T-helper 2 cell treated with Interferon-gamma antibody and Interleukin-4, amounts not matched to agents 100 ng/mL and 5 ng/mL, for 36 hours (primary cell): ENCODE measurements at regions not wholly inside any gene's neighbourhood (a gene's known extent, or its start where the extent isn't known, plus 50 kb on each side); places are given as distances from the start of the nearest gene placed in this dataset.
"Not testable (repeated sequence)": the region's sequence is repeated elsewhere in the genome, so short reads cannot be mapped to it uniquely, and the experiment has no call there.

Experiments
- intact Hi-C: fragments of 100-400 bp; cut with micrococcal nuclease; formaldehyde crosslinking; loops from one replicate; pipeline ENCODE4 v1.15.1; 2023

DNA sequence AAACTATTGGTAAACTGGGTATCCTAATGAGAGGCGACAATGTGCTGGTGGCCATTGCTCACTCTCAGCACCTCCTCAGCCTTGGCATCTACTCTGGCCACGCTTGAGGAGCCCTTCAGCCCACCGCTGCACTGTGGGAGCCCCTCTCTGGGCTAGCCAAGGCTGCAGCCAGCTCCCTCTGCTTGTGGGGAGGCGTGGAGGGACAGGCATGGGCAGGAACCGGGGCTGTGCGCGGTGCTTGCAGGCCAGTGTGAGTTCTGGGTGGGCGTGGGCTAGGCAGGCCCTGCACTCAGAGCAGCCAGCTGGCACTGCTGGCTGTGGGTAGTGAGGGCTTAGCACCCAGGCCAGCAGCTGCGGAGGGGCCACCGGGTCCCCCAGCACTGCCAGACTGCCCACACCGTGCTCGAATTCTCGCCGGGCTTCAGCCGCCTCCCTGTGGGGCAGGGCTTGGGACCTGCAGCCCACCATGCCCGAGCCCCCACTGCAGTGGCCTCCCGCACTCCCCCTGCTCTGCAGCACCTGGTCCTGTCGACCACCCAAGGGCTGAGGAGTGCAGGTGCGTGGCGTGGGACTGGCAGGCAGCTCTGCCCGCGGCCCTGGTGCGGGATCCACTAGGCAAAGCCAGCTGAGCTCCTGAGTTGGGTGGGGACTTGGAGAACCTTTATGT, 575.9 kb upstream of the ANO3 start:
- intact Hi-C loops = no loop called here

DNA sequence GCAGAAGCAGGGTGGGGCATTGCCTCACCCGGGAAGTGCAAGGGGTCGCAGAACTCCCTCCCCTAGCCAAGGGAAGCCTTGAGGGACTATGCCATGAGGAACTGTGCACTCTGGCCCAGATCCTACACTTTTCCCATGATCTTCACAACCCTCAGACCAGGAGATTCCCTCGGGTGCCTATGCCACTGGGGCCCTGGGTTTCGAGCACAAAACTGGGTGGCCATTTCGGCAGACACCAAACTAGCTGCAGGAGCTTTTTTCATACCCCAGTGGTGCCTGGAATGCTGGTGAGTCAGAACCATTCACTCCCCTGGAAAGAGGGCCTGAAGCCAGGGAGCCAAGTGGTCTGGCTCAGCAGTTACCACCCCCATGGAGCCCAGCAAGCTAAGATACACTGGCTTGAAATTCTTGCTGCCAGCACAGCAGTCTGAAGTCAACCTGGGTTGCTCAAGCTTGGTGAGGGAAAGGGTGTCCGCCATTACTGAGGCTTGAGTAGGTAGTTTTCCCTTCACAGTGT, 573.7 kb upstream of the ANO3 start:
- intact Hi-C loops = no loop called here

DNA sequence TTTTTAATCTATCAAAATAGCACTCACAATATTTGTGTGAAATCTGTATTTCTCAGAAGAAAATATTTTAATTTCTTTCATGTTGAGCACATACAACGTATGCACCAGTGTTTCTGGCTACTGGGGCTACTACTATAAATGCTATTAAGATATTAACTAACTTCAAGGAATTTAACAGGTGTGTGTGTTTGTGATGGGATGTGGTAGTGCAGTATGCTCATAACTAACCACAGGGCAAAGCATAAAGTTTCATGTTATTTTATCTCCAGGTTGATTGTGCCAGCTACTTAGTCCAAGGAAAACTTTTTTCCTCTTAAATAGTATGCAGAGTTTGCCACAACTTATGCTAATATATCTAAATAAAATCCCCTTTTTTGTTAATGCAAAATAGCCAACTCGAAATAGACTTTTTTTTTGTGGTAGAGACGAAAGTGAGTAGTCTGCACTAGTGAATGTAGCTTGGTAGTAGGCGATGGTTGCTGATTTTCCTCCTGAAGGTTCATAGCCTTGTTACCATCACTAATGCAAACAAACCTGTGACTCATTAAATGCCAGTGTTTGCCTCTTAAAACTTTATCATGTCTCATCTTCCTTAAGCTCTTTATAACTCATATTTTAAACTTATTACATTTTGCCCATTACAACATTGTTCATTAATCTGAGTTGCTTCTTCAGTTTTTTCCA, 565.5 kb upstream of the ANO3 start:
- intact Hi-C loops = no loop called here

DNA sequence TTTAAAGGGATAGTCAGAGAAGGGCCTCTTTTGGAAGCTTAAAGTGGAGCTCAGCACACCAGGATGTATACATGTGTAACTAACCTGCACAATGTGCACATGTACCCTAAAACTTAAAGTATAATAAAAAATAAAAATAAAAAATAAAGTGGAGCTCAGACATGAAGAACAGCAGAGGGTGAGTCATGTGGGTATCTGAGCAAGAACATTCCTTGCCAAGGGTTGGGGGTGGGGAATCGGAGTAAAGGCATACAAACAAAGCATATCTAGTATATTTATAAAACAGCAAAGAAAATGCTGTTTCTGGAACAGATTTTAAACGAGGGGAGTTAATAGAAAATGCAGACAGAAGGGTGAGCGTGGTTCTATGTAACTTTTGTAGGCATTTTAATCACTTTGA, 562.6 kb upstream of the ANO3 start:
- intact Hi-C loops = no loop called here

DNA sequence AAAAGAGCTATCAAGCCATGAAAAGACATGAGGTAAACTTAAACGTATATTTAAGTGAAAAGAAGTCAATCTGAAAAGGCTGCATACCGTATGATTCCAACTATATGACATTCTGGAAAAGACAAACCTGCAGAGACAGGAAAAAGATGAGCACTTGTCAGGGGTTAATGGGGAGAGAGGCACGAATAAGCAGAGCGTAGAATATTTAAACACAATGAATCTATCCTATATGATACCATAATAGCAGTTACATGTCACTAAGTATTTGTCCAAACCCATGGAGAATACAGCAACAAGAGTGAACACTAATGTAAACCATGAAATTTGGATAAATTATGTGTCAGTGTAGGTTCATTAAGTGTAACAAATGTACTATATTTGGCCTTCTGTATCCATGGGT, 560.3 kb upstream of the ANO3 start:
- intact Hi-C loops = no loop called here

DNA sequence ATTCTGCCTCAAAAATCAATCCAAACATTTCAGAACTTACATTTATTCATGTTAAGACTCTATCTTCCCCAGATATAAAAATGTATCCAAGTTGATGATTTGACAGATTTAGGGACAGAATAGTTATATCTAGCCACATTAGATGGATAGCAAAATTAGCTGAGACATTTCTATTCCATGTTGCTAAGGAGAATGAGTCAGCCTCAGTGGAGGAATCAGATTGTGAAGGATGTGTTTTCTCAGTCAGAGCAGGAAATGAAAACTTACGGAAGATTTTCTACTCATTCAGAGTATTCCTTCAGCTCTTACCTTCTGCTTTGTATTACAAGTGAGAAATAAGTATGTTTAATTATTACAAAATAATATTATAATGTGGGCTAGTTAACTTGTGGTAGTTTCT, 556.3 kb upstream of the ANO3 start:
- intact Hi-C loops = no loop called here

DNA sequence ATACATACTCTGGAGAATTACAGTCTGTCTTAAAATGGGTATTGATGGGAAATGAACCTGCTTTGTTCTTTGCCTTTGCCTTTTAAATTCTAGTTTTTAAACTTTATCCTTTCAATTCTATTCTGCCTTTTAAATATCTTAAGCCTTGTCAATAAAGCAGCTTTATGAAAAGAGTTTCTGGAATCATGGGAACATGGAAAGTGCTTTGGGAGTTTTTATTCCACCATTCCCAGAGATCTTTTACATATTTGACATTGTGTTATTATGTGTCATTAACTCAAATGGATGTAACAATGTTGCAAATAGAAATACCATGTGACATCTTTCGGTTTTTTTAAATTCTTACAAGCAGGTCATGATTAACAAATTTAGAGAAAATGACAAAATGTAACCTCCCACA, 555.7 kb upstream of the ANO3 start:
- intact Hi-C loops = no loop called here

DNA sequence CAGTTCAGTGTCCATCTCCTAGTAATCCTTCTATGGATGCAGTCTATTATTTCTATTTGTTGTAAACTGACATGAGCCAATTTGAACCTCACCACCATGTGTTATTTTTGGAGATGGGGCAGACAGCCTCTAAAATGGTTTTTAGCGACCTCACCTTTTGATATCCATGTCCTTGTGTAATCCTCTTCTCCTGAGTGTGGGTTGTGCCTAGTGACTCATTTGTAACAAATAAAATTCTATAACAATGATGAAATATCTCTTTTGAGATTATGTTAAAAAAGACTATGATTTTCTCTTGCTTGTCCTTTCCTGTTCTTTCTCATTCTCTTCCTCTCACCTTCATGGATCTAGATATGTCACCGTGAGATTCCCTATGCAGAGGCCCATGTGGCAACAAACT, 554.6 kb upstream of the ANO3 start:
- intact Hi-C loops = no loop called here

DNA sequence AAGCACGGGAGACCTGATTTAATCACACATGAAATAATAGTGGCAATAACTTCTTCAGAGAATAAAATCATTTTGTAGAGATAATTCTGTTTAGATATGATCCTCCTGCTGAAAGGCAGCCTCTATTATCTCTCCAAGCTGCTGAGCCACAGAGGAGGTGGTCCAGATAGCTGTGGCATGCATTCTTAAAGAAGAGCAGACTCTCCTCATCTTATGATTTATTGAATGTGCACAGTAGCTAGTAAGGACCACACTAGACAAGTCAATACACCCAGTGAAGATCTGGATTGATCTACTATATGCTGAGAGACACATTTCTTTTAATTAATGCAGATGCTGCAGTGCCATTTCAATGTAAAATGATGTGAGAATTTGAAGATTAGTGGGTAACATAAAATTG, 552.9 kb upstream of the ANO3 start:
- intact Hi-C loops = no loop called here

DNA sequence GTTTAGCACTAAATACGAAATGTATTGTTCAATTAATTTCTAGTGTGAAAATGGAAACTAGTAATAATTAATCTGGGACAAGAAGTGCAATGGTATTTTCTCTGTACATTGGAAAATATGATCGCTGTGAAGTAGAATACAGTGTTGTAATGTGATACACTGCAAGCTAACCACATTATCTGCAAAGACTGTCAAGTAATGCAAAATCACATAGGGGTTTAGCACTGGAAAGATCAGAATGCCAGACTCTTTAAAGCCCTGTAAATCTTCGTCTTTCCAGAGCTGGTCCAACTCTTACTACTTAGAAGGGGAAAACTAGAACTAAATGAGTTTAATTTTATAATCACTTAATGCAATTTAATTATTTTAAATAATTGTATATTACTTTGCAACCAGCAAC, 544.5 kb upstream of the ANO3 start:
- intact Hi-C loops = no loop called here

DNA sequence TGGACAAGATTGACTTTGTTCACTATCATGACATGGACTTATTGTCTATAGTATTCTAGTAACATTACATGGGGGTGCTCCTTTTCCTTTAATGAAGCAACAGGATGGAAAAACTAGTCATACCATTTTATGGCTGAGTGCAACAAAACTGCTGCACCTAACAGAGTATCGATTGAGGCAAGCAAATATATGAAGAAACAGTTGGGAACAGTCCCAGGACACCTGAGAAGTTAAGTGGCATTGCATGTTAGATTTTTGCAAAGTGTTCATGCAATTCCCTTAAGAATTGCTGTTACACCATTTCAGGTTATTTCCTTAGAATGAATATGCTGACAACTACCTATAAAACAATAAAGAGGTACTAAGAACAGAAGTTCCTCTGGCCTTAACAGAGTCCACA, 541.5 kb upstream of the ANO3 start:
- intact Hi-C loops = no loop called here

DNA sequence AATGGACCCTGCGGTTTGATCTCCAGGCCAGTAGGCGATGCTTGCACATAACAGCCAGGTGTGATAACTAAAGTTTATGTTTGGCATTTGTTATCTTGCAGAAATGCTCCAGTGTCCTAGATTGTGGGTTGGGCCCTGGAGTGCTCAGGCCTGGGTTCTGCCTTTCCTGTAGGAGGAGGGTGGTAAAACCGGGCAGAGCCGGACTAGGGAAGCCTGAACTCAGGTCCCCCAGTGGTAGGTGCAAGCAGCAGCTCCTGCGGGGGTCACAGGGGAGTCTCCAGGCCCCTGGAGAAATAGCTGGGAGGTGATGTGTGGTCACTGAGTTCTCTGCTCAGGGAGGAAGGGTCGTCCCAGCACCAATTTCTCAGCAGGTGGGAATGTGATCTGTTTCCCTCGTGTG, 538.3 kb upstream of the ANO3 start:
- intact Hi-C loops = no loop called here

DNA sequence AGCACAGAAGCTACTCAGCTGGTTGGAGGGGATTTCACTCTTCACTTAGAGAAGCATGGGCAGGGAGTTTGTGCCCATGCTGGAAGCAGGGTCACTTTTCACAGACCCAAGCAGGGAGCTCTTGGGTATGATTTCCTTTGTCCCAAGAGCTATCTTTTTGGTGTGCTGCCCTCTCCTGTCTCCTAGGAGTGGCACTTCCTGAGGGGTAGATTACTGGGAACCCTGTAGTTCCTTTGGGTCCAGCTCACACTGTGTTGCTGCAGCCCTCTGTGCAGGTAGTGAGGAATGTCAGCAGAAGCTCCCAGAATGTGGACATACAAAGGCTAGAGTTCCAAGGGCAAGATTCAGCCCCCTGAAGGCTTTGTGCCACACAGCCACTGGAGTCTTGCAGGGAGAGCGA, 537.1 kb upstream of the ANO3 start:
- intact Hi-C loops = no loop called here

DNA sequence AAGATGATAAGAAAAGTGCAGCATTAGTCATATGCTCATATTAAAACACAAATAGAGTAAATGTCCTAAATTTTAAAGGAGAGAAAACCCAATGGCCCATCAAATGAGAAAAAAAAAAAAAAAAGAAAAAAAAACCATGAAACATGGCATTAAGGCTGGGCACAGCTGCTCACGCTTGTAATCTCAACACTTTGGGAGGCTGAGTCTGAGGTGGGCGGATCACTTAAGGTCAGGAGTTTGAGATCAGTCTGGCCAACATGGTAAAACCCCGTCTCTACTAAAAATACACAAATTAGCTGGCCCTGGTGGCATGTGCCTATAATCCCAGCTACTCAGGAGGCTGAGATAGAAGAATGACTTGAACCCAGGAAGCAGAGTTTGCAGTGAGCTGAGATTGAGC, 515.5 kb upstream of the ANO3 start:
- intact Hi-C loops = no loop called here

DNA sequence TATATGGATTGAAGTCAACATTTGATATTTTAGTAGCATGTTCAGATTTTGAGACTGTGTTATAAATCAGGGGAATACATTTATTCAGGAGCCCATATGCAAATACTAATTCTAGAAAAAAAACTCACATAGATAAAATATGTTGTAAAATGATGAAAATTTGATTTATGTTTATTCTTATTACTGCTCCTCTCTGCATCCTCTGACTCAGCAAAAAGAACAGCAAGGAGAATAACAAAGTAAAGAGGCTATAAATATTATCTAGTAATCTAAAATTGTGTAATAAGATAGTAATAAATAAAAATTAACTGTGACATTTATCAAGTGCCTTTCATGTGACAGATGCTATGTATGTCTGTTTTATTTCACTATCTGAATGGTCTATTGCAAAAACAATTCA, 507.2 kb upstream of the ANO3 start:
- intact Hi-C loops = no loop called here

DNA sequence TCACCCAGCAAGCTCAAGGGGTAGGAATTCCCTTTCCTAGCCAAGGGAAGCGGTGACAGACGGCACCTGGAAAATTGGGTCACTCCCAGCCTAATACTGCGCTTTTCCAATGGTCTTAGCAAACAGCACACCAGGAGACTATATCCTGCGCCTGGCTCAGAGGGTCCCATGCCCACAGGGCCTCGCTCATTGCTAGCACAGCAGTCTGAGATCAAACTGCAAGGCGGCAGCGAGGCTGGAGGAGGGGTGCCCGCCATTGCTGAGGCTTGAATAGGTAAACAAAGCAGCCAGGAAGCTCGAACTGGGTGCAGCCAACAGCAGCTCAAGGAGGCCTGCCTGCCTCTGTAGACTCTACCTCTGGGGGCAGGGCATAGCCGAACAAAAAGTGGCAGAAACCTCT, 500.4 kb upstream of the ANO3 start:
- intact Hi-C loops = not testable (repeated sequence)

DNA sequence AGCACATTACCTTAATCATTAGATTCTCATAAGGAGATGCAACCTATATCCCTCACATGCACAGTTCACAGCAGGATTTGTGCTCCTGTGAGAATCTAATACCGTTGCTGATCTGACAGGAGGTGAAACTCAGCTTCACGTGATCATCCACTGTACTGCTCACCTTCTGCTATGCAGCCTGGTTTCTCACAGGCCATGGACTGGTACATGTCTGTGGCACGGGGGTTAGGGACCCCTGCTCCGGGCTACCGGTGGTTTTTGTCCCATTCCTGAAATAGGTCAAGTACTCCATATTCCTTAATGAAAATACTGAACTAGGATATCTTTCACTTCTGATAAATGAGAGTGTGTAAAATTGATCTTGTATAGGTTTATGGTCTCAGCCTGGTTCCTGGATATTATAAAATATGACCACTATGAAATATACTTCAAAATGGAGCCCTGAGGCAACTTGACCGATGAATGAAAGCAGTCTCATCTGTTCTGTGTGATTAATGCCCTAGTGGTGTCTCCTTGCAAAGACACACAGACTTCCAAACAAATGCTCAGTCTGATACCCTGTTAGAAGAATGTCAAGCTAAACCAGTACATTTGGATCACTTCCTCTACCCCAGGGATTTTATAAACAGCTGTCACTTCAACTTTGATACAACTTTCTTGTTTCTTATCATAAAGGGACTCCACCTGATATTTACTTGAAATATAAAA, 492.9 kb upstream of the ANO3 start:
- intact Hi-C loops = no loop called here

DNA sequence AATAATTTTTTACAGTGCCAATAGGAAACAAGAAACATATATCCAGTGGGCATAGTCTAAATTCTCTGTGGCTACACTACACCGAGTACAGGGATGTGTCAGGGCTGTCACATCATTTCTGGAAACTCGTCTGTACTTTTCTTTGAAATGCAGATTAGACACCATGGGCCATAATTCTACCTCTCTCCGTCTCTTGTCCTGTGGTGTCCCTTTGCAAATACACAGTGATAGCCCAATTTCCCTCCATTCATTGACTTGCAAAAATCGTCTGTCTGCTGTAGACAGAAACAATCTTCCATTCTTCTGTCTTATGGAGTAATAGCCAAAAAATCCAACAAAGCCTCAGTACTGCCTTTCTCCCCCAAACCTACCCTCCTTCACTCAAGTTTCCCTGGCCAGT, 487.1 kb upstream of the ANO3 start:
- intact Hi-C loops = no loop called here

DNA sequence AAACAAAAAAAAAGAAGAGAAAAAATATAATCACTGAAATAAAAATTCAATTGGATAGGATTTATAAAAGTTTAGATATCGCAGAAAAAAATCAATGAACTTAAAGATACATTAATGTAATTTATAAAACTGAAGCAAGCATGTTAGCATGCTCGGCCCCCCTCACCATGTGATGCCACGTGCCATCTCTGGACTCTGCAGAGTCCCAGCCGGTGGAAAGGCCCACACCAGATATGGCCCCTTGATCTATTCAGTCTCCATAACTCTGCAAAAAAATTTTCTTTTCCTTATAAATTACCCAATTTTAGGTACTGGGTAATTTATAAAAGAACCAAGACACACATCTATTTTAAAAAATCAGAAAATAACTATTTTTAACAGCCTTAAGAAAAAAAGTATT, 476.0 kb upstream of the ANO3 start:
- intact Hi-C loops = no loop called here

DNA sequence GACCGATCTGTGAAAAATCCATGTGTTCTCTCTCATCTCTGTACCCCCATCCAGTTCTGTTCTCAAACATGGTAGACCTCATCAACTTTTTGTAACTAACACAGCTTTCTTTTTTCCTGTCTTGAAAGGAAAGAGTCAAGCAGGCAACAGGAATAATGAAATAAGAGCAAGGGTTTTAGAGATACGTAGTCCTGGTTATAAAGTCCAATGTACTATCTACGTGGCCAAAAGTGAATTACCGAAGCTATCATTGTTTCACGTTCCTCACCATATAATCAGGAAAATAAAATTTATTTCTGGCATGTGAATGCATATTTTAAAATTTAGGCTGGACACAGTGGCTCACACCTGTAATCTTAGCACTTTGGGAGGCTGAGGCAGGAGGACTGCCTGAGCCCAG, 472.2 kb upstream of the ANO3 start:
- intact Hi-C loops = no loop called here

DNA sequence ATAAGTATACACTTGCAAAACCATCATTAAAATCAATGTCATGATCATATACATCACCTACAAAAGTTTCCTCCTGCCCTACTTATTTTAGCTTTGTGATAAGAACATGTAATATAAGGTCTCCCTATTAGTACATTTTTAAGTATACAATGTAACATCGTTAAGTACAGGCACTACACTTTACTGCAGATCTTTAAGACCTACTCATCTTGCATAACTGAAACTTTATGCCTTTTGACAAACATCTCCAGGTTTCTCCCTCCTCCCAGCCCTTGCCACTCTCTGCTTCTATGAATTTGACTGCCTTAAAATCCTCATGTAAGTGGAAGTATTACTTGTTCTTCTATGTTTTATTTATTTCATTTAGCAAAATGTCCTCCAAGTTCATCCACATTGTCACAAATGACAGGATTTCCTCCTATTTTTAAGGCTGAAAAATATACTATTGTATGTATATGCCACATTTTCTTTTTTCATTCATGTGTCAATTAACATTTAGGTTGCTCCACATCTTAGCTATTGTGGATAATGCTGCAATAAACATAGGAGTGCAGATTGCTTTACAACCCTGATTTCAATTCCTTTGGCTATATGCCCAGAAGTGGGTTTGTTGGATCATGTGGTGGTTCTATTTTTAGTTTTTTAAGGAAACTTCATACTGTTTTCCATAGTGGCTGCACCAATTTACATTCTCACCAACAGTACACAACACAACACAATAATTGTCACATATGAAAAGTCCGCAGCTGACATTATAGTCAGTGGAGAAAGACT, 471.1 kb upstream of the ANO3 start:
- intact Hi-C loops = no loop called here

DNA sequence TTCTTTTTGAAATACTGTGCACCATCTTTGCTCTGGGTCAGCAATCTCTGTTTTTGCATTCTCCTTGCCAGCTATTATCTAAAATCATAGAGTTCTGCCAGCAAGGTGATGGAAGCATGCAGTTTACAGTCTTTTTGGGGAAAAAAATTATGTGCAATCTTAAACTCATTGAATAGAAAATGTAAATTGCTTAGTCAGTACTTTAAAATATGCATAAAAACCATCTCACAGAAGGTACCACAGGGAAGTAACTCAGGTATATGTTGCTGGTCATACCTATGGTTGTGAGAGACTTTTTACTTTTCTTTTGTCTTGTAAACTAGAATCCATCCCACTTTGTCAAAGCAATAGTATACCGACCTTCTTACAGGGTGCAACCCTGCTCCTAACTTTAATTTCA, 469.8 kb upstream of the ANO3 start:
- intact Hi-C loops = no loop called here
